Spleen (tissue), 7 donors: ENCODE measurements at regions not wholly inside any gene's neighbourhood (a gene's known extent, or its start where the extent isn't known, plus 50 kb on each side); places are given as distances from the start of the nearest gene placed in this dataset.

Experiments
- CTCF ChIP-seq, 11 experiments: fragments of 200-600 bp in 7 of 11; fragments of 450-650 bp in 4 of 11; sonication (generic) in 4 of 11; IDR thresholded peaks in 8 of 11; conservative IDR thresholded peaks in 3 of 11; 1 replicate in 7 of 11; 2 replicates in 4 of 11; pipeline versions ENCODE4 v1.4.0 to v1.8.0; 2016 to 2021; ENCODE audit warnings: antibody characterized with exemption in 11 of 11, inconsistent platforms in 4 of 11, mild to moderate bottlenecking in 1 of 11
- POLR2A ChIP-seq, 3 donors: fragments of 450-650 bp; IDR thresholded peaks; one replicate each; pipeline ENCODE4 v1.5.1; 2017; ENCODE audit warnings: antibody characterized with exemption in 3 of 3, mild to moderate bottlenecking in 1 of 3
- POLR2AphosphoS5 ChIP-seq, 3 donors: sonication (generic); formaldehyde crosslinking; IDR thresholded peaks; one replicate each; pipeline ENCODE4 v1.5.1; 2017; ENCODE audit warnings: antibody characterized with exemption in 3 of 3
- donor health status: DM: no; HTN: no; CAD: no; lungs with moderate emphysema.
- donor health status: DM: no; HTN: no; CAD: no.
- donor health status: DM: no; HTN: no; CAD: no.

- TF ChIP-seq CTCF (IDR thresholded peaks at IDR 0.05 in 8 of 11, conservative IDR thresholded peaks at IDR 0.05 in 3 of 11) (no peak), POLR2AphosphoS5 (IDR thresholded peaks at IDR 0.05) (no peak), POLR2A (IDR thresholded peaks at IDR 0.05) (no peak)
Observed at GRCh38 chr5:6181871-6182270, 196.5 kb downstream of the MED10 start.
